ENCODE measurements at regions not wholly inside any gene's neighbourhood (a gene's known extent, or its start where the extent isn't known, plus 50 kb on each side); places are given as distances from the start of the nearest gene placed in this dataset.

GRCh38 chr15:47548986-47549385 is 168.3 kb upstream of the SEMA6D start:
- TF ChIP-seq CTCF (conservative IDR thresholded peaks at IDR 0.05; ENCODE audit: low read depth, low read length) (no peak), EZH2 (IDR thresholded peaks at IDR 0.05; ENCODE audit: borderline replicate concordance, low read depth, low read length, poor library complexity, severe bottlenecking) (no peak)
